ENCODE measurements at regions not wholly inside any gene's neighbourhood (a gene's known extent, or its start where the extent isn't known, plus 50 kb on each side); places are given as distances from the start of the nearest gene placed in this dataset.

GRCh38 chr11:127080735-127081134, 80.2 kb upstream of the KIRREL3 start:
- Histone ChIP-seq H3K9ac (ENCODE audit: low read length) (no peak overlapping the region), H3K9me3 (ENCODE audit: control insufficient read depth, low read length) (no peaks in the 10 kb centered on the region), H3K4me1 (ENCODE audit: control insufficient read depth, insufficient read depth, low read length) (no peaks in the 10 kb centered on the region), H3K36me3 (ENCODE audit: control insufficient read depth, insufficient read depth, low read length) (no peaks in the 10 kb centered on the region), H3K4me3 (ENCODE audit: low read length) (no peak overlapping the region), H3K27me3 (ENCODE audit: control insufficient read depth, insufficient read depth, low read length) (no peaks in the 10 kb centered on the region)

GRCh38 chr11:127075758-127076157, 75.2 kb upstream of the KIRREL3 start:
- Histone ChIP-seq H3K36me3 (ENCODE audit: control insufficient read depth, insufficient read depth, low read length) (no peaks in the 10 kb centered on the region), H3K9me3 (ENCODE audit: control insufficient read depth, low read length) (no peaks in the 10 kb centered on the region), H3K9ac (ENCODE audit: low read length) (no peak overlapping the region), H3K4me3 (ENCODE audit: low read length) (no peak overlapping the region), H3K27me3 (ENCODE audit: control insufficient read depth, insufficient read depth, low read length) (no peaks in the 10 kb centered on the region), H3K4me1 (ENCODE audit: control insufficient read depth, insufficient read depth, low read length) (no peaks in the 10 kb centered on the region)

GRCh38 chr11:127074151-127074761, 73.7 kb upstream of the KIRREL3 start:
- Histone ChIP-seq H3K9me3 (ENCODE audit: control insufficient read depth, low read length) (no peaks in the 10 kb centered on the region), H3K4me1 (ENCODE audit: control insufficient read depth, insufficient read depth, low read length) (no peaks in the 10 kb centered on the region), H3K4me3 (ENCODE audit: low read length) (no peak overlapping the region), H3K9ac (ENCODE audit: low read length) (no peak overlapping the region), H3K36me3 (ENCODE audit: control insufficient read depth, insufficient read depth, low read length) (no peaks in the 10 kb centered on the region), H3K27me3 (ENCODE audit: control insufficient read depth, insufficient read depth, low read length) (no peaks in the 10 kb centered on the region)

GRCh38 chr11:127073621-127074020, 73.1 kb upstream of the KIRREL3 start:
- Histone ChIP-seq H3K36me3 (ENCODE audit: control insufficient read depth, insufficient read depth, low read length) (no peaks in the 10 kb centered on the region), H3K4me3 (ENCODE audit: low read length) (no peak overlapping the region), H3K27me3 (ENCODE audit: control insufficient read depth, insufficient read depth, low read length) (no peaks in the 10 kb centered on the region), H3K4me1 (ENCODE audit: control insufficient read depth, insufficient read depth, low read length) (no peaks in the 10 kb centered on the region), H3K9ac (ENCODE audit: low read length) (no peak overlapping the region), H3K9me3 (ENCODE audit: control insufficient read depth, low read length) (no peaks in the 10 kb centered on the region)

DNA sequence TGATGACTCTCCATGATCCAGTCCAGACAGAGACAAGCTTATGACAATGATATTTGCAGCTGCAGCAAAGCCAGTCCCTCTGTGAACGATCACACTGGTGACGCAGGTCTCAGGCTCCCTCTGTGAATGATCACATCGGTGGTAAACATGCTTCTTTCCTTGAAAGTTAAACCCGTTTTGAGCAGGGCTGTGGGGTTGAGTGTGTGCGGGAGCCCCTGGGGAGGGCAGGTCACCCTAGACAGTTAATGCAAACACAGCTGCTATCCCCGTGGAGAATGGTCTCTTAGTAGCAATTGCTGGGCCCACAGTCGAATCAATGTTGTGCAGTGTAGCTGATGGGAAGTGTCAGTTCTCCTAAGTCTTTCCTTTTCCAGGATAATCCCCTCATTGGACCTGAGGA, 71.0 kb upstream of the KIRREL3 start:
- no peaks in the 10 kb centered on the region for H3K4me1 ChIP-seq (ENCODE audit: control insufficient read depth, insufficient read depth, low read length)
- no peaks in the 10 kb centered on the region for H3K36me3 ChIP-seq (ENCODE audit: control insufficient read depth, insufficient read depth, low read length)
- H3K9ac ChIP-seq (ENCODE audit: low read length) = no peak overlapping the region
- H3K9me3 ChIP-seq (ENCODE audit: control insufficient read depth, low read length) = no peaks in the 10 kb centered on the region
- no peak overlapping the region for H3K4me3 ChIP-seq (ENCODE audit: low read length)
- no peaks in the 10 kb centered on the region for H3K27me3 ChIP-seq (ENCODE audit: control insufficient read depth, insufficient read depth, low read length)

DNA sequence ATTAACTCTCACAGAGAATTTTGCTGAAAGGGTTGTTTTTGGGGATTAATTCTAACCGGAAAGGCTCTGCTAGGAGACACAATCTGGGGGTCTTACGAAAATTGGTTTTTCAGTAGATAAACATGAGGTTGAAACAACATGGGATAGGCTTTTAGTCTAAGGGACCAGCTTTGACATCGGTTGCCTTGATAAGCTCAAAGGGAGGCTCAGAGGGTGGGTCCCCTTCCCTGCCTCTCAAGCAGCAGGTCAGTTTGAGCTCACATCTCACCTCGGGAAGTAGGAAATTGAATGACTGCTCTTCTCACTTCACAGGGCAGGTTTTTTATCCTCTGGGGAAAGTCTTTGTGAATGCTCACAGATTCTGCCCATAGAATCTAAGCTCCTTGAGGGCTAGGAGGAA, 70.2 kb upstream of the KIRREL3 start:
- Histone ChIP-seq H3K27me3 (ENCODE audit: control insufficient read depth, insufficient read depth, low read length) (no peaks in the 10 kb centered on the region), H3K4me1 (ENCODE audit: control insufficient read depth, insufficient read depth, low read length) (no peaks in the 10 kb centered on the region), H3K36me3 (ENCODE audit: control insufficient read depth, insufficient read depth, low read length) (no peaks in the 10 kb centered on the region), H3K9ac (ENCODE audit: low read length) (no peak overlapping the region), H3K9me3 (ENCODE audit: control insufficient read depth, low read length) (no peaks in the 10 kb centered on the region), H3K4me3 (ENCODE audit: low read length) (no peak overlapping the region)

- H3K4me3 ChIP-seq (ENCODE audit: low read length) = no peak overlapping the region
- H3K27me3 ChIP-seq (ENCODE audit: control insufficient read depth, insufficient read depth, low read length) = no peaks in the 10 kb centered on the region
- H3K9ac ChIP-seq (ENCODE audit: low read length) = no peak overlapping the region
- H3K4me1 ChIP-seq (ENCODE audit: control insufficient read depth, insufficient read depth, low read length) = no peaks in the 10 kb centered on the region
- no peaks in the 10 kb centered on the region for H3K36me3 ChIP-seq (ENCODE audit: control insufficient read depth, insufficient read depth, low read length)
- no peaks in the 10 kb centered on the region for H3K9me3 ChIP-seq (ENCODE audit: control insufficient read depth, low read length)
Measured at GRCh38 chr11:127066401-127067090, 66.0 kb upstream of the KIRREL3 start.

DNA sequence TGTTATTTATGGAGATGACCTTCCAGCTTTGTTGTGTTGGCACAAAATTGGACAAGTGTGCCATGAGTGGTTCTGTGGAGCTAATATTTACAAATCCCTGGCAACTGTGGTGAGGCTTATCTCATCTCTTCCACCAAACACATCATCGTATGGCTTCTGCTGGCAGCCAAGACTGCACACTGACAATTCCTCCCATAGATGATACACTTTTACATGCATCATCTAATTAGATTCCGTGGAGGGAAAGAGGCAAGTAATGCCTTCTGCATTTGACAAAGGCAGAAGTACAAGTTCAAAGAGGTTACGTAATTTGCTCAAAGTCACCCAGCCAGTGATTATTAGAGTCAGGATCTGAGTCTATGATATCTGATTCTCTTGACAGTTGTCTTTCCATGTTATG, 62.7 kb upstream of the KIRREL3 start:
- no peak overlapping the region for H3K9ac ChIP-seq (ENCODE audit: low read length)

DNA sequence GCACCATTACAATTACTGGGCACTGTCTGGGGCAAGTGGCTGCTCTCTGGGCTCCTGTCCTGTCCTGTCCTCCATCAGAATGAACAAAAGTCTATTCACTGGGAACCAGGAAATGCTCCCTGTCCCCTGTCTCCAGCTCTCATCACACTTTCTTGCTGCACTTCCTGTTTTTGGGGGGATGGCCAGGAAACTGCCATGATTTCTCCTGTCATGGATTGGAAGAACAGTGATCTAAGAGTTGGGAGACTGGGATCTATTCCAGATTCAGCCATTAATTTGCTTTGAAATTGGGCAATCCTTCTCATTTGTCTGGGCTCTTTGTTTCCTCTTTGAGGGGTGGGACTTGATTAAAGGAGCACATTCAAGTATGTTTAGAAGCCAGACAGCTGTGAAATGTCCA, 61.4 kb upstream of the KIRREL3 start:
- Histone ChIP-seq H3K27me3 (ENCODE audit: control insufficient read depth, insufficient read depth, low read length) (no peaks in the 10 kb centered on the region), H3K9ac (ENCODE audit: low read length) (no peak overlapping the region), H3K9me3 (ENCODE audit: control insufficient read depth, low read length) (no peaks in the 10 kb centered on the region), H3K4me3 (ENCODE audit: low read length) (no peak overlapping the region), H3K4me1 (ENCODE audit: control insufficient read depth, insufficient read depth, low read length) (no peaks in the 10 kb centered on the region), H3K36me3 (ENCODE audit: control insufficient read depth, insufficient read depth, low read length) (no peaks in the 10 kb centered on the region)

More for the DNA sequence above, 62.7 kb upstream of the KIRREL3 start:
- Histone ChIP-seq H3K36me3 (ENCODE audit: control insufficient read depth, insufficient read depth, low read length) (no peaks in the 10 kb centered on the region), H3K9me3 (ENCODE audit: control insufficient read depth, low read length) (no peaks in the 10 kb centered on the region), H3K4me3 (ENCODE audit: low read length) (no peak overlapping the region), H3K4me1 (ENCODE audit: control insufficient read depth, insufficient read depth, low read length) (no peaks in the 10 kb centered on the region), H3K27me3 (ENCODE audit: control insufficient read depth, insufficient read depth, low read length) (no peaks in the 10 kb centered on the region)

DNA sequence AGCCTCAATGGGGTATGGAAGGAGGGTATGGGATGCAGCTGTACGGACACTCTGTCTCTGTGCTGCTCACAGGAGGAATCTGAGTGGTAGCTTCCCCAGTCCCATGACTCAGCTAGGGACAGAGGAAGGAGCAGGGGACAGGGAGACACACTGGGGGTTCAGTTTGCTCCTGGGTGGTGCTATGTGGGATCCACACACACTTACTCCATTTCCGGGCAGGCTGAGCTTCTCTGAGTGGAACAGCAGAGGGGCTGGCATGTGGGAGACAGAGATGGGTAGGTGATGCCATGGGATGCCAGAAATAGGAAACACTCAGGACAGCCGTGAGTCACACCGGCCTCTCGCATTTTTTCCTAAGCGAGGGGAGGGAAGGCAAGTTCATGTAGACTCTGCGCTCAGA, 59.2 kb upstream of the KIRREL3 start:
- Histone ChIP-seq H3K27me3 (ENCODE audit: control insufficient read depth, insufficient read depth, low read length) (no peaks in the 10 kb centered on the region), H3K9ac (ENCODE audit: low read length) (no peak overlapping the region), H3K36me3 (ENCODE audit: control insufficient read depth, insufficient read depth, low read length) (no peaks in the 10 kb centered on the region), H3K4me3 (ENCODE audit: low read length) (no peak overlapping the region), H3K9me3 (ENCODE audit: control insufficient read depth, low read length) (no peaks in the 10 kb centered on the region), H3K4me1 (ENCODE audit: control insufficient read depth, insufficient read depth, low read length) (no peaks in the 10 kb centered on the region)

GRCh38 chr11:127059286-127059685, 58.7 kb upstream of the KIRREL3 start:
- Histone ChIP-seq H3K9me3 (ENCODE audit: control insufficient read depth, low read length) (no peaks in the 10 kb centered on the region), H3K4me3 (ENCODE audit: low read length) (no peak overlapping the region), H3K4me1 (ENCODE audit: control insufficient read depth, insufficient read depth, low read length) (no peaks in the 10 kb centered on the region), H3K27me3 (ENCODE audit: control insufficient read depth, insufficient read depth, low read length) (no peaks in the 10 kb centered on the region), H3K36me3 (ENCODE audit: control insufficient read depth, insufficient read depth, low read length) (no peaks in the 10 kb centered on the region), H3K9ac (ENCODE audit: low read length) (no peak overlapping the region)

GRCh38 chr11:127058524-127058923, 58.0 kb upstream of the KIRREL3 start:
- no peaks in the 10 kb centered on the region for H3K4me1 ChIP-seq (ENCODE audit: control insufficient read depth, insufficient read depth, low read length)
- no peaks in the 10 kb centered on the region for H3K36me3 ChIP-seq (ENCODE audit: control insufficient read depth, insufficient read depth, low read length)
- no peaks in the 10 kb centered on the region for H3K9me3 ChIP-seq (ENCODE audit: control insufficient read depth, low read length)

More at GRCh38 chr11:127058524-127058923, 58.0 kb upstream of the KIRREL3 start:
- Histone ChIP-seq H3K27me3 (ENCODE audit: control insufficient read depth, insufficient read depth, low read length) (no peaks in the 10 kb centered on the region), H3K9ac (ENCODE audit: low read length) (no peak overlapping the region), H3K4me3 (ENCODE audit: low read length) (no peak overlapping the region)
